RCC 7860 (cell line): ENCODE measurements at regions not wholly inside any gene's neighbourhood (a gene's known extent, or its start where the extent isn't known, plus 50 kb on each side); places are given as distances from the start of the nearest gene placed in this dataset.

ENCODE experiments used
- DNase-seq: peaks from one replicate; pipeline ENCODE4 v3.0.0-alpha.2; 2015; ENCODE audit warnings: low spot score
- FAIRE-seq: peaks from 2 replicates; lab custom pipeline; 2012; peaks lifted over from hg19 to GRCh38; lab: Jason Lieb, UNC

- FAIRE-seq (no peak), DNase-seq (no peak)
Measured at GRCh38 chr5:74085186-74085585, 459.2 kb downstream of the ARHGEF28 start.

GRCh38 chr5:74083096-74083791 lies 457.2 kb downstream of the ARHGEF28 start:
- no peak for DNase-seq
- no peak for FAIRE-seq

- DNase-seq (no peak), FAIRE-seq (no peak)
Measured at GRCh38 chr5:74082512-74083055, 456.6 kb downstream of the ARHGEF28 start.

- FAIRE-seq (no peak), DNase-seq (no peak)
Measured at GRCh38 chr5:74081126-74081525, 455.1 kb downstream of the ARHGEF28 start.

- DNase-seq, result no peak
- FAIRE-seq, result no peak
Measured at GRCh38 chr5:74079971-74080556, 454.1 kb downstream of the ARHGEF28 start.

- no peak for FAIRE-seq
Measured at GRCh38 chr5:74075501-74076484, 449.8 kb downstream of the ARHGEF28 start.

GRCh38 chr5:74074111-74074510 lies 448.1 kb downstream of the ARHGEF28 start:
- DNase-seq (no peak), FAIRE-seq (no peak)

More at GRCh38 chr5:74075501-74076484, 449.8 kb downstream of the ARHGEF28 start:
- DNase-seq, result no peak

- FAIRE-seq (no peak), DNase-seq (no peak)
Measured at GRCh38 chr5:74073257-74073656, 447.3 kb downstream of the ARHGEF28 start.

- DNase-seq (no peak), FAIRE-seq (no peak)
Measured at GRCh38 chr5:74072646-74073045, 446.6 kb downstream of the ARHGEF28 start.

GRCh38 chr5:74070766-74071165 lies 444.8 kb downstream of the ARHGEF28 start:
- FAIRE-seq (no peak), DNase-seq (no peak)

GRCh38 chr5:74069741-74070140 lies 443.7 kb downstream of the ARHGEF28 start:
- FAIRE-seq (no peak), DNase-seq (no peak)

- FAIRE-seq, result no peak
- no peak for DNase-seq
Measured at GRCh38 chr5:74067748-74068541, 441.9 kb downstream of the ARHGEF28 start.

GRCh38 chr5:74064911-74065310 lies 438.9 kb downstream of the ARHGEF28 start:
- DNase-seq, result no peak
- no peak for FAIRE-seq

- no peak for DNase-seq
Measured at GRCh38 chr5:74064225-74064624, 438.2 kb downstream of the ARHGEF28 start.

GRCh38 chr5:74063821-74064220 lies 437.8 kb downstream of the ARHGEF28 start:
- FAIRE-seq (peak; percentile 88), DNase-seq (peak; percentile 83)

More at GRCh38 chr5:74064225-74064624, 438.2 kb downstream of the ARHGEF28 start:
- FAIRE-seq, result no peak

GRCh38 chr5:74063346-74063745 lies 437.4 kb downstream of the ARHGEF28 start:
- FAIRE-seq (no peak), DNase-seq (no peak)

GRCh38 chr5:74061292-74061691 lies 435.3 kb downstream of the ARHGEF28 start:
- FAIRE-seq (no peak), DNase-seq (no peak)

GRCh38 chr5:74059706-74060105 lies 433.7 kb downstream of the ARHGEF28 start:
- DNase-seq, result no peak
- FAIRE-seq, result no peak

GRCh38 chr5:74056789-74057164 lies 430.8 kb downstream of the ARHGEF28 start:
- no peak for FAIRE-seq

GRCh38 chr5:74056107-74056788 lies 430.3 kb downstream of the ARHGEF28 start:
- no peak for DNase-seq
- no peak for FAIRE-seq

More at GRCh38 chr5:74056789-74057164, 430.8 kb downstream of the ARHGEF28 start:
- DNase-seq, result no peak
